ENCODE measurements at regions not wholly inside any gene's neighbourhood (a gene's known extent, or its start where the extent isn't known, plus 50 kb on each side); places are given as distances from the start of the nearest gene placed in this dataset.

GRCh38 chr16:13552062-13552959 is 367.6 kb upstream of the ERCC4 start:
- no peak for DNase-seq

GRCh38 chr16:13552960-13553257 is 367.0 kb upstream of the ERCC4 start:
- no peak for DNase-seq

- no peak for DNase-seq
These were observed 366.4 kb upstream of the ERCC4 start for GRCh38 chr16:13553453-13553985.

GRCh38 chr16:13554005-13554404 is 365.9 kb upstream of the ERCC4 start:
- DNase-seq = no peak

GRCh38 chr16:13554643-13555042 is 365.3 kb upstream of the ERCC4 start:
- no peak for DNase-seq

GRCh38 chr16:13557418-13557817 is 362.5 kb upstream of the ERCC4 start:
- DNase-seq = no peak

- no peak for DNase-seq
These were observed 361.2 kb upstream of the ERCC4 start for GRCh38 chr16:13558752-13559151.

- no peak for DNase-seq
These were observed 360.3 kb upstream of the ERCC4 start for GRCh38 chr16:13559624-13560023.

- DNase-seq = no peak
These were observed 359.8 kb upstream of the ERCC4 start for GRCh38 chr16:13560151-13560550.

- DNase-seq = no peak
These were observed 358.5 kb upstream of the ERCC4 start for GRCh38 chr16:13561291-13562070.

GRCh38 chr16:13568803-13569202 is 351.2 kb upstream of the ERCC4 start:
- no peak for DNase-seq

GRCh38 chr16:13569986-13570385 is 350.0 kb upstream of the ERCC4 start:
- no peak for DNase-seq

GRCh38 chr16:13571036-13571435 is 348.9 kb upstream of the ERCC4 start:
- no peak for DNase-seq

GRCh38 chr16:13573903-13574302 is 346.1 kb upstream of the ERCC4 start:
- DNase-seq = no peak

GRCh38 chr16:13586051-13586450 is 333.9 kb upstream of the ERCC4 start:
- no peak for DNase-seq

- no peak for DNase-seq
These were observed 332.8 kb upstream of the ERCC4 start for GRCh38 chr16:13587181-13587580.

- DNase-seq = no peak
These were observed 325.1 kb upstream of the ERCC4 start for GRCh38 chr16:13594823-13595222.

- no peak for DNase-seq
These were observed 313.1 kb upstream of the ERCC4 start for GRCh38 chr16:13606804-13607203.

- no peak for DNase-seq
These were observed 312.7 kb upstream of the ERCC4 start for GRCh38 chr16:13607289-13607688.

- DNase-seq = no peak
These were observed 308.4 kb upstream of the ERCC4 start for GRCh38 chr16:13611596-13611995.

GRCh38 chr16:13612623-13613022 is 307.3 kb upstream of the ERCC4 start:
- DNase-seq = no peak

GRCh38 chr16:13613165-13613564 is 306.8 kb upstream of the ERCC4 start:
- DNase-seq = no peak

- no peak for DNase-seq
These were observed 298.3 kb upstream of the ERCC4 start for GRCh38 chr16:13621639-13622038.
